ENCODE measurements at regions not wholly inside any gene's neighbourhood (a gene's known extent, or its start where the extent isn't known, plus 50 kb on each side); places are given as distances from the start of the nearest gene placed in this dataset.

GRCh38 chr9:7869340-7869739 is 69.8 kb upstream of the DMAC1 start:
- no peak overlapping the region for H3K27ac Mint-ChIP-seq (ENCODE audit: unreplicated experiment)
- BruUV-seq (replicated peaks), result no TSS peak
- H3K36me3 Mint-ChIP-seq (ENCODE audit: insufficient read depth, unreplicated experiment), result no peaks in the 10 kb centered on the region
- DNase-seq, result no peak
- no peak overlapping the region for H3K4me3 Mint-ChIP-seq (ENCODE audit: low read depth, unreplicated experiment)
- no peak for TF ChIP-seq CTCF (IDR thresholded peaks at IDR 0.05; ENCODE audit: unreplicated experiment)
- intact Hi-C loops (cut with micrococcal nuclease; ENCODE audit: unreplicated experiment), result no loop called here
- peaks cover 2% of the 10 kb centered on the region for H3K9me3 Mint-ChIP-seq (ENCODE audit: low read depth, unreplicated experiment)
- H3K4me1 Mint-ChIP-seq (ENCODE audit: low read depth, unreplicated experiment), result no peaks in the 10 kb centered on the region
- no peaks in the 10 kb centered on the region for H3K27me3 Mint-ChIP-seq (ENCODE audit: unreplicated experiment)
- CTCF ChIA-PET, result no interaction called here

GRCh38 chr9:7862170-7862569 is 62.6 kb upstream of the DMAC1 start:
- CTCF ChIA-PET, result no interaction called here
- intact Hi-C loops (cut with micrococcal nuclease; ENCODE audit: unreplicated experiment), result no loop called here
- no peak for TF ChIP-seq CTCF (IDR thresholded peaks at IDR 0.05; ENCODE audit: unreplicated experiment)

GRCh38 chr9:7861086-7861485 is 61.5 kb upstream of the DMAC1 start:
- Mint-ChIP-seq H3K36me3 (ENCODE audit: insufficient read depth, unreplicated experiment) (no peaks in the 10 kb centered on the region), H3K9me3 (ENCODE audit: low read depth, unreplicated experiment) (peaks cover 10% of the 10 kb centered on the region), H3K27me3 (ENCODE audit: unreplicated experiment) (no peaks in the 10 kb centered on the region), H3K4me1 (ENCODE audit: low read depth, unreplicated experiment) (no peaks in the 10 kb centered on the region), H3K4me3 (ENCODE audit: low read depth, unreplicated experiment) (no peak overlapping the region), H3K27ac (ENCODE audit: unreplicated experiment) (no peak overlapping the region)
- DNase-seq, result no peak
- no peak for TF ChIP-seq CTCF (IDR thresholded peaks at IDR 0.05; ENCODE audit: unreplicated experiment)
- intact Hi-C loops (cut with micrococcal nuclease; ENCODE audit: unreplicated experiment), result no loop called here
- CTCF ChIA-PET, result no interaction called here
- BruUV-seq (replicated peaks), result no TSS peak

More at GRCh38 chr9:7862170-7862569, 62.6 kb upstream of the DMAC1 start:
- H3K36me3 Mint-ChIP-seq (ENCODE audit: insufficient read depth, unreplicated experiment), result no peaks in the 10 kb centered on the region
- no peak overlapping the region for H3K27ac Mint-ChIP-seq (ENCODE audit: unreplicated experiment)
- no TSS peak for BruUV-seq (replicated peaks)
- no peaks in the 10 kb centered on the region for H3K4me1 Mint-ChIP-seq (ENCODE audit: low read depth, unreplicated experiment)
- DNase-seq, result no peak
- H3K4me3 Mint-ChIP-seq (ENCODE audit: low read depth, unreplicated experiment), result no peak overlapping the region
- H3K27me3 Mint-ChIP-seq (ENCODE audit: unreplicated experiment), result no peaks in the 10 kb centered on the region
- H3K9me3 Mint-ChIP-seq (ENCODE audit: low read depth, unreplicated experiment), result peaks cover 7% of the 10 kb centered on the region

- Mint-ChIP-seq H3K4me3 (ENCODE audit: low read depth, unreplicated experiment) (no peak overlapping the region), H3K9me3 (ENCODE audit: low read depth, unreplicated experiment) (peaks cover 10% of the 10 kb centered on the region), H3K27ac (ENCODE audit: unreplicated experiment) (no peak overlapping the region), H3K27me3 (ENCODE audit: unreplicated experiment) (no peaks in the 10 kb centered on the region), H3K4me1 (ENCODE audit: low read depth, unreplicated experiment) (no peaks in the 10 kb centered on the region), H3K36me3 (ENCODE audit: insufficient read depth, unreplicated experiment) (no peaks in the 10 kb centered on the region)
- DNase-seq, result no peak
- TF ChIP-seq CTCF (IDR thresholded peaks at IDR 0.05; ENCODE audit: unreplicated experiment), result no peak
- no TSS peak for BruUV-seq (replicated peaks)
- intact Hi-C loops (cut with micrococcal nuclease; ENCODE audit: unreplicated experiment), result no loop called here
- CTCF ChIA-PET, result no interaction called here
These were observed 60.7 kb upstream of the DMAC1 start for GRCh38 chr9:7860335-7860709.

Measured in Calu3 (cell line).